GM18505 (cell line): ENCODE measurements at regions not wholly inside any gene's neighbourhood (a gene's known extent, or its start where the extent isn't known, plus 50 kb on each side); places are given as distances from the start of the nearest gene placed in this dataset.

Experiments
- ATAC-seq: cut with Tn5 transposase; IDR thresholded peaks from one replicate; pipeline ENCODE4 v1.9.1; 2021; ENCODE audit not compliant: unreplicated experiment
- POLR2A ChIP-seq: IDR thresholded peaks from 4 replicates; pipeline ENCODE4 v1.6.1; 2011; ENCODE audit warnings: borderline replicate concordance; ENCODE audit not compliant: insufficient read depth, insufficient read length; ENCODE audit errors: extremely low read depth

DNA sequence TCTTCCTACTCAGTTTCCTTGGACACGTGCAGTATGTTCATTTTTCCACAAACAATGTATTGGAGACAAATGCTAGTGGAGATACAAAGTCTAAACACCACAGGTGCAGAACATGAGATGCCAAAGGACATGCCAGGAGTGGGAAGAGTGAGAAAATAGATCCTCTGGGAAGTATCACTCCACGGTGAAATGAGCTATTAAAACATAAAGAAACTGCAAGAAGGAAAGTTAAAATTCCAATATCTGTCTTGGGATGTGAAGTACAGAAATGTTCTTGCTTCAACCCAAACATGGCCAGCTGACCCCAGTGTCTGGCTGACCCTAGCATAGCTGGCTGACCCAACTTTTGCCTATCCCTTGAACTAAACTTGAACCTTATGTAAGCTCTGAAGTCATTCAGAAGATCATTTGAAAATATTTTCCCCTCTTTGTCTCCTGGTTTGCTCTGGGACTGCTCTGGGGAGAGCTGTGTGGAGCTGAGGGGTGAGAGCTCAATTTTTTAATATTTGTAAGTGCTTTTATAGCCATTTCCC lies 59.5 kb downstream of the FZD1 start:
- no peak for ATAC-seq
- no peak for TF ChIP-seq POLR2A

DNA sequence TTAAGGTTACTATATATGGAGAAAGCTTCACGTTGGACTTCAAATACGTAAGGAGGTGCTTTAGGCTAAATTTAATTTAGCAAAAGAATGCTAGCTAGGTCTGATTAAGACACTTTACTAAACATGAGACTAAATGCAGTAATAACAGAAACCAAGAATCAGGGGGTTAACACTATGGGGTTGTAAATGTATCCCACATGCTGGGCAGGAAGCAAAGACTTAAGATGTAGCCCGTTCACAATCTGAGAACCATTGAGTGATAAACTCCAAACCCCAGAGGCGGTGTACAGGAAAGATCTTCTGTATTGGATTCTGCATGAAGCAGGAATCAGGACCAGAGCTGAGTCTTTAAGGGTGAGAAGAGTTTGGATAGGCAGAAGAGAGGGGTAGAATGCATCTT lies 60.4 kb downstream of the FZD1 start:
- no peak for TF ChIP-seq POLR2A

DNA sequence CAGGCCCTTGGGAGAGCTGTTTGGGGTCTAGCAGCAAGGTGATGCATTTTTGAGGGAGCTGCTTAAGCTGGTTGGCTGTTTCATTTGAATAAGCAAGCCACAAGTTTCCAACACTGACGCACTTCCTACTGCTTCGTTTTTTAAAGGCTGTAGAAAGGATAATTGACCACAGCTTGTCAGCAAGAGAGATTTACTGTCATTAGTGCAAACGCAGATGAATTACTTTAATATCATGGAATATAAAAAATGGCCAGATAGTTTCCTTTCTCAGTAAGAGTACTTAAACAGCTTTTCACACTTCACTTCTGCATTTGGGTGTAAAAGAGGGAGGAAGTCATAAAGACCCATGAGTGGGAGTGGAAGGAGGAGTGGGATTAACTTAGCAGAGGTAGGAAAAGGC lies 61.5 kb downstream of the FZD1 start:
- ATAC-seq = no peak
- no peak for TF ChIP-seq POLR2A

More for the DNA sequence above, 60.4 kb downstream of the FZD1 start:
- no peak for ATAC-seq

DNA sequence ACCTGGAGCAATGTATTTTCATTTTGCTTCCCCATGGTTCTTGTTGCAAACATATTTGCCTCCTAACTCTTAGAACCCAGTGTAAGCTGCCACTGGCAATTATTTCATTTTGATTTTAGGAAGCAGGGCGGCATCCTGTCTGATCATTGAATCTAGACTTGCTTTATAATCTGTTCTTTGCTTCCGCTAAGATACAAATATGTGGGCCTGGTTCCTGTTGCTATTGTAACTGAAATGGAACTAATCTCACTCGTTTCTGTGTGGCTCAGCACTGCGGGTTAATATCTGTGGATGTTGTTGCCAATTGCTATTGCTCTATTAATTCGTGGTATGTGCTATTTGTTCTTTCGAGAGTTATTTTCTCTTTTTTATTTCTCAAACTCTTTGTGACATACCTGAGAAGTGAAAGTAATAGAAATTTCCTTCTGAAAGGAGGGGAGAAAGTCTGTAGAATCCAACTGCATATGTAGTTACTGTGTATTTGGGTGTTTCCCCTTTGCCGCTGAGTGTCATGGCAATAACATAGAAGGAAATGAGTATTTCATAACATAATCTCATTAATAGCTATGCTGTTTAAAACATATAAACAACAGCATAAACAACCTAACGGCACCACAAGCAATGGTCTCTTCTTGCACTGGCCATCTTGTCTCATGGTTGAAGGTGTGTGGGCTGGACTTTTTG lies 62.4 kb downstream of the FZD1 start:
- no peak for TF ChIP-seq POLR2A
- ATAC-seq = no peak

DNA sequence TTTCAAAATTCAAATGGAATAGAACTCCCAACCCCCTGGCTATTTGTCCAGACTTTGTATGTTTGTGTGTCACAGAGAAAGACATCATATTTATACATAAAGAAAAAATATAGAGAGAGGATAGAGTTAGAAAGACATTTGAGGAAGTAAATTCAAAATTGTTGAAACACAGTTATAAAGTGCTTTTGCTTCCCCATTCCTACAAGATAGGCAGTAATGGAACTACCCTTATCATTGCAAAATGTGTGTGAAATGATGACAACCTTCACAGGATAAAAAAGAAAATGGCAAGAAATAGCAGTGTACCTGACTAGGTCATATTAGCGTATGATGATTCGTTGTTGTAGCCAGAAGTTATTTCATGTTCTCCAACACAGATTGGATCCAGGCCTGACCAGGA lies 63.1 kb downstream of the FZD1 start:
- no peak for ATAC-seq
- TF ChIP-seq POLR2A = no peak

DNA sequence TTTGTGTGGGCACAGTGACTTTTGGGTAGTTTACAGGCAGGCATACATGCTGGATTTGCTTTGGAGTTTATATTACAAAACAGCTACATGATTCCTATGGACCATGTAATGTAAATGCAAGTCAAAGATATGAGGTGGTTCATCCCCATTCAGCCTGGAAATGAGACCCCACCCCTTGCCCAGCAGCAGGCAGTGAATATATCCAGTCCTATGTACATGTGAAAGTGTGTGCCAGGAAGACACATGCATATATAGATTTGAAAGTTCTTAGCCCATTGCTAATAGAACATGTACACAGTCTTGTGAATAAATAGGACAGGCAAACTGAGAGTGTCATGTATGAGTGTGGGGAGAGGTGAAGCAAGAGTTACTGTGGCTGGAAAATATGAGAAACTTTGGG lies 65.3 kb downstream of the FZD1 start:
- no peak for TF ChIP-seq POLR2A
- no peak for ATAC-seq

DNA sequence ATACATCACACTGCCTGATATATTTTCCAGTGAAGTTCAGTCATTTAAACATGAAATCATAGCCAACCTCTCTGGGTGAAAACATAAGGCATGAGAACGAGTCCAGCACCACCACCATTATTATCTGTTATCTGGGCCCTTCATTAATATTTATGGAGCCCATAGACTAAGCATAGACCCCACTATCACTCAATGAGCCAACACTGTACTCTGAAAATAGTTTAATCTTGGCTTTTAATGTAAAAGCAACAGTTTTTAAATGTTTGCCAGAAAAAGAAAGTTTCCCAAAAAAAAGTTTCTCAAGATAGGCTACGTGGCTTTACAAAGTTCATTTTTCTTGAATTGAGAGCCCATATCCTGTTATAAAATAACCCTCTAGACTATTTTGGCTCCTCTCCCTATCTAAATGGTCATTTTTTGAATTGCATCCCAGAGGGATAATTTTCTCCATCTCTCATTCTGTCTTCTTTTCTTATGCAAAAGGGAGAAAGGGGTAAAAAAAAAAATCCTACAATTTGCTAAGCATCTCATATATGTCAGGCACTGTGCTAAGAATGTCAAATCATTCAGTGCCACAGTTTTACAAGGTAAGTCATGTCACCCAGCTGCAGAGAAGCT lies 66.1 kb downstream of the FZD1 start:
- ATAC-seq = no peak
- TF ChIP-seq POLR2A = no peak

DNA sequence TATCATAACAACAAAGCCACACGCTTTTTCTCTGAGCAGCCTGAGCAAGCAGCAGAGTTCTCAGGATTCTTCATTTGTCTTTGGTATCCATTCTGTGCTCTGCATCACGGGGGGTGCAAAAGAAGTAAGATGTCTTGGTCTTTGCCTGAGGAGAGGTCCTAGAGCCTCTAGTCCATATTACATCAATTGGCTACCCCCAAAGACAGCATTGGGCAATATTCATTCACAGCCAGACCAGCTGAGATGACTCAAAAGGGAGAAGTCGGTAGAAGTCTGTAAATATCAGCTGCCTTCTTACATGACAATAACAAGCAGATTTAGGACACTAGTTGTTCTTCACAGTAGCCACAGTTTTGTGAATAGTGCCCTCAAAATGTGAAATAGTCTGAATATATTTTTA lies 66.6 kb downstream of the FZD1 start:
- TF ChIP-seq POLR2A = no peak
- ATAC-seq = no peak

DNA sequence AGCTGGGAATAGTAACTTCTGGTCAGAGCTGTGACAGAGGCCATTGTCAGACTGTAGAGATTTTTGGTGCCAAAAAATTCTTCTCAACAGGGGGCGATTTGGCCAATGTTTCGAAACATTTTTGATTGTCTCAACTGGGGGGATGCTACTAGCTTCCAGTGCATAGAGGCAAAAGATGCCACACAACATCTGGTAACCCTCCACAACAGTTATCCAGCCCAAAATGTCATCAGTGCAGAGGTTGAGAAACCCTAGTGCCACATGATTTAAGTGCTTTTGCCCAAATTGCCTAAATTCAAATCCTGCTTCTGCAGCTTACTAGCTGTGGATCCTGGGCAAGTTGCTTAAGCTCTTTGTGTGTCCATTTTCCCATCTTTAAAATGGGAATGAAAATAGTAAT lies 71.9 kb downstream of the FZD1 start:
- ATAC-seq = no peak
- TF ChIP-seq POLR2A = no peak

DNA sequence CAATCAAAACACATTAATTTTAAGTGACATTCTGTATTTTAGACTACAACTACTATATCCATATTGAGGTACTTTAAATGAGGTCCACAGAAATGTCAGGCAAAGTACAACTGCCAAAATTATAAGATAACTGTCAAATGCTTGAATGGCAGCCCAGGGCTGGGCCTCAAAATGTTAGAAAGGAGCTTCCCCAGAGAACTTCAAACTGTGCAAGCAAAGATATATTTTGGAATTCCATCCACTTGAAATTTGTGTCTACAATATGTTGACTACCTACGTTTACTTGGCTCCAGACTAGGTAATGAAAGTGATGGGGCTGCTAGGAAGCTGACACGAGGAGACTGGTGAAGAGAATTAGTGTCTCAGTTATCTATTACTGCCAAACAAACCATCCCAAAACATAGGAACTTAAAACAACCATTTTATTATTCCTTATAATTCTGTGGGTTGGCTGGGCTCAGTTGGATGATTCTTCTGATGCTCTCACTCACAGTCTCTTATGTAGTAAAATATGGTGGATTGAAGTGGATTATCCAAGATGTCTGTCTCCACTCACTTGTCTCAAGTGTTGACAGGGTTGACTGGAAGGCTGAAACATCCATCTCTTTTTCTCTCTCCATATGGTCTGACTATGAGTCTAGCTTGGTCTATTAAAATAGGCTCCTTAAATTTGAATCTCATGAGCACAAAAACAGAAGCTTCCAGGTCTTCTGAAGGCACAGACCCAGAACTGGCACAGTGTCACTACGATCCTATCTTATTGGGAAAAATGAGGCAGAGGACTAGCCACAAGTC lies 74.2 kb downstream of the FZD1 start:
- ATAC-seq = no peak
- TF ChIP-seq POLR2A = no peak

DNA sequence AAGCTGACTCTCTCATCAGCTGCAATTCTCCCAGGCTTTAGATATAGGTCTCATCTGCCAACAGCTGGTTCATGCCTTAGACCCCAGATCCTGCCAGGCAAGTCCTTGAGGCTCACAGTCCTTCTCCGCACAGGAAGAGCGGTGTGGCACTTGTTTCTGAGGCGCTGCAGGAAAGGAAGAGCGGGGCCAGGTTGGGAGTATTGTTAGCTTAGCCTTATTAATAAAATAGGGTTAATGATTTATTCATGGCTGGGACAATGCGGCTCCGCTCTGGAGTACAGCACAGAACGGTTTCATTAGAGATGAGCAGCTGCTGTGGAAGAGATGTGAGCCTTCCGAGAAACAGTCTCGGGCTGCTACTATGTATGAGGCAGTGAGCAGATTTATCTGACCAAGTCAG lies 78.1 kb downstream of the FZD1 start:
- TF ChIP-seq POLR2A = no peak
- ATAC-seq = no peak

DNA sequence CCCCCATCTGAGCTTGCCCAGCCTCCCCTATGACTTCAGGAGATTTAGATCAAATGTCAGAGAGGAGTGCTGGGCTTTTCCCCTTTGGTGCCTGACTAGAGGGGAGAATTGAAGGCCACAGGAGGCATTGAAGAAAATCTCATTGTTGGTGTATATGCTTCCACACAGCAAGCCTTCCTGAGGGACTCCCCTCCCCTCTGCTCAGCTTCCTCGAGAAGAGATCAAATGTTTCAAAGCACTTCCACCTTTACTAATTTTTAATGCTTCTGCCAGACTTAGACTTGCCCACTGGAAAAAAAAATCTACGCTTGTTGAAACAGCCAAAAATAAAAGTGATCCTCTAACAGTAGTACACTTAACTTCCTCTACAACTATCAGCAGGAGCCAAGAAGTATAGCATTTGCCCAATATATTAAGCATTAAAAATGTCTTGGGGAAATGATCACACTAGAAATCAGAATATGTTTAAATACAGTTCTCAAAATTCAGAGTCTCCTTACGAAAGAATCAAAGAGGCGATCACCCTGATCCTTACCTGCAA lies 79.3 kb downstream of the FZD1 start:
- TF ChIP-seq POLR2A = no peak
- no peak for ATAC-seq

DNA sequence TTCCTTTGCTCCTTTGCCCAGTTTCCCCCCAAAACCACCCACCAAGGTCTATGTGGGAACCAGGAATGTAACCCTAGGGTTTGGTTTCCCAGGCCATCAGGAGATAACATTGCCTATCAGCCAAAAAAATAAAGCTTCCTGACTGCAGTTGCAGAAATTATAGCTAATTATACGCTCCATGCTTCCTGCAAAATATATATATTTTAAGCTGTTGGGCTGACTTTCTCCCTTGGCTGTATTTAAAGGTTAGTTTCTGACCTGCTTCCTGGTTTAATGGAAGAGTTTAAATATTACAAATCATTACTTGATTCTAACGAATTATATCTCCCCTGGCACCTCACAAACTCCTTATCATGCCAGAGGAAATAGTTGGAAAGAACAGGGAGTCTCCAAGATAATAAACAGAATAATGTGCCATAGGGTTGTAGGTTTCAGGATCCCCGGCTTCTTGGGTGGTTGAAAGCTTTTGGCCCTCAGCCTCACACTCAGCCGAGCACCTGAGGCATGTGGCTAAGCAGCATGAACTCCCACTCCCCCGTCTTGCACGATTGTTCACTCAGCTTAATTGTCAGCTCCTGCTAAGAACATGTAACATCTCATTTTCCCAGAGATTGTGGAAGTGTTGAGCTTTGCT lies 79.9 kb downstream of the FZD1 start:
- ATAC-seq = no peak
- no peak for TF ChIP-seq POLR2A
